Type B pancreatic cell (in vitro differentiated cells): ENCODE measurements at regions not wholly inside any gene's neighbourhood (a gene's known extent, or its start where the extent isn't known, plus 50 kb on each side); places are given as distances from the start of the nearest gene placed in this dataset.

ENCODE experiments used
- DNase-seq: peaks from one replicate; pipeline ENCODE4 v3.0.0; 2021; ENCODE audit warnings: mixed read lengths; ENCODE audit not compliant: unreplicated experiment; ENCODE audit errors: extremely low spot score
- H3K27ac Mint-ChIP-seq: 2 replicates; pipeline ENCODE4 v1.8.0; 2021; ENCODE audit warnings: mild to moderate bottlenecking, mixed read lengths
- H3K27me3 Mint-ChIP-seq: 2 replicates; pipeline ENCODE4 v1.8.0; 2021; ENCODE audit warnings: mixed read lengths
- H3K36me3 Mint-ChIP-seq: 2 replicates; pipeline ENCODE4 v1.8.0; 2021; ENCODE audit warnings: mixed read lengths
- H3K4me1 Mint-ChIP-seq: one replicate; pipeline ENCODE4 v1.8.0; 2021; ENCODE audit warnings: mixed read lengths; ENCODE audit not compliant: unreplicated experiment
- H3K4me3 Mint-ChIP-seq: 2 replicates; pipeline ENCODE4 v1.8.0; 2021; ENCODE audit warnings: mild to moderate bottlenecking, mixed read lengths
- H3K9me3 Mint-ChIP-seq: 2 replicates; pipeline ENCODE4 v1.8.0; 2021; ENCODE audit warnings: mixed read lengths
- TF ChIP-seq, protein P1 (sequence below): fragments of 200-600 bp; sonication (generic); conservative IDR thresholded peaks from 2 replicates; pipeline ENCODE4 v1.5.0; 2021; ENCODE audit warnings: antibody characterized with exemption, mild to moderate bottlenecking

- Mint-ChIP-seq H3K4me1 (no peaks in the 10 kb centered on the region), H3K27me3 (no peaks in the 10 kb centered on the region), H3K4me3 (no peak overlapping the region), H3K9me3 (peaks cover 5% of the 10 kb centered on the region), H3K36me3 (no peaks in the 10 kb centered on the region), H3K27ac (no peak overlapping the region)
- TF ChIP-seq, protein P1, sequence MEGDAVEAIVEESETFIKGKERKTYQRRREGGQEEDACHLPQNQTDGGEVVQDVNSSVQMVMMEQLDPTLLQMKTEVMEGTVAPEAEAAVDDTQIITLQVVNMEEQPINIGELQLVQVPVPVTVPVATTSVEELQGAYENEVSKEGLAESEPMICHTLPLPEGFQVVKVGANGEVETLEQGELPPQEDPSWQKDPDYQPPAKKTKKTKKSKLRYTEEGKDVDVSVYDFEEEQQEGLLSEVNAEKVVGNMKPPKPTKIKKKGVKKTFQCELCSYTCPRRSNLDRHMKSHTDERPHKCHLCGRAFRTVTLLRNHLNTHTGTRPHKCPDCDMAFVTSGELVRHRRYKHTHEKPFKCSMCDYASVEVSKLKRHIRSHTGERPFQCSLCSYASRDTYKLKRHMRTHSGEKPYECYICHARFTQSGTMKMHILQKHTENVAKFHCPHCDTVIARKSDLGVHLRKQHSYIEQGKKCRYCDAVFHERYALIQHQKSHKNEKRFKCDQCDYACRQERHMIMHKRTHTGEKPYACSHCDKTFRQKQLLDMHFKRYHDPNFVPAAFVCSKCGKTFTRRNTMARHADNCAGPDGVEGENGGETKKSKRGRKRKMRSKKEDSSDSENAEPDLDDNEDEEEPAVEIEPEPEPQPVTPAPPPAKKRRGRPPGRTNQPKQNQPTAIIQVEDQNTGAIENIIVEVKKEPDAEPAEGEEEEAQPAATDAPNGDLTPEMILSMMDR, result no peak
- no peak for DNase-seq
Measured at GRCh38 chr2:191614759-191615158, 63.2 kb upstream of the NABP1 start.

GRCh38 chr2:191615596-191615995 is 62.3 kb upstream of the NABP1 start:
- H3K4me3 Mint-ChIP-seq, result no peak overlapping the region
- H3K27ac Mint-ChIP-seq, result no peak overlapping the region
- H3K4me1 Mint-ChIP-seq, result no peaks in the 10 kb centered on the region
- H3K27me3 Mint-ChIP-seq, result no peaks in the 10 kb centered on the region
- TF ChIP-seq, protein P1, result no peak
- DNase-seq, result no peak
- H3K36me3 Mint-ChIP-seq, result no peaks in the 10 kb centered on the region
- peaks cover 5% of the 10 kb centered on the region for H3K9me3 Mint-ChIP-seq

DNA sequence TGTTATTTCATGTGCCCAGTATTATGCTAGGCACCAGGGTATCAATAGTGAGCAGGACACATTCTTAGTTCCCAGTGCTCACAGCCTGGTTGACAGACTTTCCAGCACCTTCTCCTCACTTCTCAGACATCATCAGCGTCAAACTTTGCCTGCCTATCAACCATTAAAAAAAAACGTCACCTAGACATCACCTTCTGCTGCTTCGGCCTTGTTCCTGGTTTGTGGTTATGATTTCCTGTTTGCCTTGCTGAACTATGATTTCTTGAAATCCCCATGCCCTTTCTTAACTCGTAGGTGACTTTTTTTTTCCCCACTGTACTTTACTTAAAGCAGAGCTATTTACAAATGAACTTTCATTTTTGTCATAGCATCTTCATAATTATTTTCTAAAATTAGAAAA is 60.4 kb upstream of the NABP1 start:
- DNase-seq, result no peak
- Mint-ChIP-seq H3K27ac (no peak overlapping the region), H3K9me3 (peaks cover 5% of the 10 kb centered on the region), H3K36me3 (no peaks in the 10 kb centered on the region), H3K4me3 (no peak overlapping the region), H3K27me3 (no peaks in the 10 kb centered on the region), H3K4me1 (no peaks in the 10 kb centered on the region)
- TF ChIP-seq, protein P1, result no peak

DNA sequence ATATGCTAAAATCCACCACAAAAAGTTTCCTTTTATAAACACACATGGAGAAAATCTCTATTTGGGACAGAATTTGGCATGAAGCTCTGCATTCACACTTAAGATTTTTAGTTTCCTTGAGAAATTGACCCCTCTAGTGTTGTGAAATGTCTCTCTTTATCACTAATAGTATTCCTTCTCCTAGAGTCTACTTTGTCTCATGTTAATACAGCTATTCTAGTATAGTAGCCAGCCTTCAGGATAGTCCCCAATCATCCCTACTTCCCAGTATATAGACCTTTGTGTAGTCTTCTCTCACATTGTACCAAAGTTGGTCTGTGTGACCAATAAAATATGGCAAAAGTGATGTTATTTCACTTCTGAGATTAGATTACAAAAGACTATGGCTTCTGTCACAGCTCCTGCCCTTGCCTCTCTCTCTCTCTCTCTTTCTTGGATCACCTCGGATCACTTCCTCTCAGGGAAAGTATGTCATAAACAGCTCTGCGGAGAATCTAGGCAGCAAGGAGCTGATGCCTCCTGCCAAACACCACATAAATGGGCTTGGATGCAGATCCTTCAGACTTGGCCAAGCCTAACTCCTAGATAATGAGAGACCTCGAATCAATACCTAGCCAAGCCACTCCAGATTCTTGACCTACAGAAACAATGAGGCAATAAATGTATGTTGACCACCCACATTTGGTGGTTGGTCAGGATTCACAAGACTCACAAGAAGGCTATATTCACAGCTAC is 59.7 kb upstream of the NABP1 start:
- H3K36me3 Mint-ChIP-seq, result no peaks in the 10 kb centered on the region
- DNase-seq, result no peak
- no peaks in the 10 kb centered on the region for H3K27me3 Mint-ChIP-seq
- no peaks in the 10 kb centered on the region for H3K4me1 Mint-ChIP-seq
- H3K4me3 Mint-ChIP-seq, result no peak overlapping the region
- TF ChIP-seq, protein P1, result no peak
- H3K27ac Mint-ChIP-seq, result peak overlapping the region; percentile 76
- H3K9me3 Mint-ChIP-seq, result peaks cover 5% of the 10 kb centered on the region

DNA sequence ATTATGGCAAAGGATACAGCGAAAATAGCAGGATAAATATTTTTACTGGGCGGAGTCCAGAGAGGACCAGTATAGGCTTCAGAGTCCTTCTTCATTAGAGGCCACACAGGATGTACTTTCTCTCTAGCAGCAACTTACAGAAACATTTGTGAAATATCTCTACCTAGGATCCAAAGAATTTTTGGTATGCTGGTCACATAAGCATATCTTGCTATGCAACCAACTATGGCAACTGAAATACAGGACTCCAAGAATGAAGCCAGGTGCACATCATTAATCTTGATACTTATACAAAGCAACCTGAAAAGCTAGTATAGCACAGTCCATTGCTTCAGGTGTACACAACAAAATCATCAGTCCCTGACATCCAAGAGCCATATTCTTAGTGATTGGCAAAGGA is 59.1 kb upstream of the NABP1 start:
- peaks cover 5% of the 10 kb centered on the region for H3K9me3 Mint-ChIP-seq
- no peak overlapping the region for H3K4me3 Mint-ChIP-seq
- no peaks in the 10 kb centered on the region for H3K36me3 Mint-ChIP-seq
- H3K27ac Mint-ChIP-seq, result peak overlapping the region; percentile 76
- H3K4me1 Mint-ChIP-seq, result no peaks in the 10 kb centered on the region
- TF ChIP-seq, protein P1, result no peak
- DNase-seq, result no peak
- no peaks in the 10 kb centered on the region for H3K27me3 Mint-ChIP-seq
